GM12874 (cell line): ENCODE measurements at regions not wholly inside any gene's neighbourhood (a gene's known extent, or its start where the extent isn't known, plus 50 kb on each side); places are given as distances from the start of the nearest gene placed in this dataset.

Source experiments
- CTCF ChIP-seq: IDR thresholded peaks from 2 replicates; pipeline ENCODE4 v1.5.1; 2011; ENCODE audit warnings: low read depth, mild to moderate bottlenecking, control low read depth, low read length, moderate library complexity; ENCODE audit not compliant: insufficient read depth

- no peak for TF ChIP-seq CTCF
Observed at GRCh38 chr11:127332896-127333295, 332.3 kb upstream of the KIRREL3 start.

- TF ChIP-seq CTCF: no peak
Observed at GRCh38 chr11:127330044-127330443, 329.5 kb upstream of the KIRREL3 start.

- TF ChIP-seq CTCF: no peak
Observed at GRCh38 chr11:127308291-127308690, 307.7 kb upstream of the KIRREL3 start.

GRCh38 chr11:127307700-127308099 is 307.1 kb upstream of the KIRREL3 start:
- no peak for TF ChIP-seq CTCF

- no peak for TF ChIP-seq CTCF
Observed at GRCh38 chr11:127304634-127305033, 304.1 kb upstream of the KIRREL3 start.

GRCh38 chr11:127288926-127289325 is 288.4 kb upstream of the KIRREL3 start:
- TF ChIP-seq CTCF: no peak

GRCh38 chr11:127281534-127281933 is 281.0 kb upstream of the KIRREL3 start:
- TF ChIP-seq CTCF: no peak

GRCh38 chr11:127275774-127276173 is 275.2 kb upstream of the KIRREL3 start:
- no peak for TF ChIP-seq CTCF
